HG02678 (cell line): ENCODE measurements at regions not wholly inside any gene's neighbourhood (a gene's known extent, or its start where the extent isn't known, plus 50 kb on each side); places are given as distances from the start of the nearest gene placed in this dataset.

ENCODE experiments used
- ATAC-seq: cut with Tn5 transposase; IDR thresholded peaks from one replicate; pipeline ENCODE4 v1.9.1; 2021; ENCODE audit warnings: mild to moderate bottlenecking, moderate library complexity; ENCODE audit not compliant: unreplicated experiment

DNA sequence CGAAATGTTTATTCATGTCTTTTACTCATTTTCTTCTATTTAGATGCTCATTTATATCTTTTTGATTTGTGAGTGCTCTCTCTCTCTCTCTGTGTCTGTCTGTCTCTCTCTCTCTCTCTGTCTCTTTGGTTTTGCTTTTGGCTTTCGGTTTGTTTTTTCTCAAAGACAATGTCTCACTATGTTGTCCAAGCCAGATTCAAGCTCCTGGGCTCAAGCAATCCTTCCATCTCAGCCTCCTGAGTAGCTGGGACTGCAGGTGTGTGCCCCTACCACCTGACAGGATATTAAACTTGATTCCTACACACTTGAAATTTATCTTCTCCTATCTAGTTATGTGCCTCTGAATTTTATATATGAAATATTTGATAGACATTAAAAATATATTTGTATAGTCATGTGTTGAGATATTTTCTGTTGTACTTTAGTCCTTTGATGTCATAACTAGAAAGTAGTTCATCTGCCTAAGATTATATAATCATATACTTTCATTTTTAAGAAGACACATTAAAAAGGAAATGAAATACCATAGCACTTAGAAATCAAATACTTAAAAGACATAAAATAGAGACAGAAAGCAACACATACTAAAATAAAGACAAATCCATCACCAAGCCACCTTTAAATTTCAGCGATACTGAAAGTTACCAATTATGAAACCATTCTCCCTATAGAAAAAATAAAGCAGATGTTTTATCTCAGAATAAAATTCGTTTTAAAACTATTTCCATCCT is 68.1 kb upstream of the SFMBT2 start:
- ATAC-seq = no peak

DNA sequence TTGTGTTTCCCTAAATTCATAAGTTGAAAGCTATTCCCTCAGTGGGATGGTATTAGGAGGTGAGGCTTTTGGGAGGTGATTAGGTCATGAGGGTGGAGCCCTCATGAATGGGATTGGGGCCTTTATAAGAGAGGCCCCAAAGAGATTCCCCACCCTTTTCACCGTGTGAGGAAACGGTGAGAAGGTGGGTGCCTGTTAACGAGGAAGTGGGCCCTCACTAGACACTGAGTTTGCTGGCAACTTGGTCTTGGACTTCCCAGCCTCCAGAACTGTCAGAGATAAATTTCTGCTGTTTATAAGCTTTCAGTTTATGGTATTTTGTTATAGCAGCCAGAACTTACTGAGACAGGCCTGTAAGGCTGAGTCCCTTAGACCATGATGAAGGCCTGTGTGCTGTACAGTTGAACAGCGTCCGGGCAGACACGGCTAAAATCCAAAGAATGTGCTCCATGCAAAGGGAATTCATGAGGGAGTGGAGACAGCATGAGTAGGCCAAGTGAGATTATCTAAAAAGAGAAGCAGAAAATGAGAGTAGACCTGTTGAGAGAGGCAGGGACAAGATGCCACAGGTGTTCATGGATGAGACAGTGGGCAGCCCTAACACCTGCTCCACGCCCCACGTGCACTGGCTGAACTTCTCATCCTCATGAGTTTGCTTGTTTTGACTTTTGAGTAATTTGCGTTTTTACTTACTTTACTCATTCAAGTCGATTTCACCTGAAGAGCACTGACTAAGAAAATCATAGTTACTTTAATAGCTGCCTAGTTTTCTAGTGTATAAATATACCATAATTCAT is 66.9 kb upstream of the SFMBT2 start:
- ATAC-seq = no peak

GRCh38 chr10:7475939-7476338 is 65.1 kb upstream of the SFMBT2 start:
- no peak for ATAC-seq

GRCh38 chr10:7475046-7475911 is 64.4 kb upstream of the SFMBT2 start:
- no peak for ATAC-seq

DNA sequence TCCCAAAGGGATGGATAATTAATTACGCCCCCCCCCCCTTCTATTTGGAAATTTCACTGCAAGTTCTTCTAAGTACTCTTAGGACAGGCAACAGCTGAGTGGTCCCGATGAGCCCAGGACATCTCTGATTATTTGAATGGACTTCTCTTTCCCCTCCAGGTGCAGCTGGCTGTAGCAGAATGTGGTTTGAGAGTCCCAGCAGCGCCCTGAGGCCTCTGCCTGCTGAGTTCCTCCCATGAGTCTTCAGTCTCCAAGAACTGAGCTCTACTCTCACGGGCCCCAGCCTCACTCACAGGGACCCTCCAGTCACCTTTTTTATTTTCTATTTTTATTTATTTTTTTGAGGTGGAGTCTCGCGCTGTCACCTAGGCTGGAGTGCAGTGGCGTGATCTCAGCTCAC is 63.6 kb upstream of the SFMBT2 start:
- ATAC-seq = no peak

DNA sequence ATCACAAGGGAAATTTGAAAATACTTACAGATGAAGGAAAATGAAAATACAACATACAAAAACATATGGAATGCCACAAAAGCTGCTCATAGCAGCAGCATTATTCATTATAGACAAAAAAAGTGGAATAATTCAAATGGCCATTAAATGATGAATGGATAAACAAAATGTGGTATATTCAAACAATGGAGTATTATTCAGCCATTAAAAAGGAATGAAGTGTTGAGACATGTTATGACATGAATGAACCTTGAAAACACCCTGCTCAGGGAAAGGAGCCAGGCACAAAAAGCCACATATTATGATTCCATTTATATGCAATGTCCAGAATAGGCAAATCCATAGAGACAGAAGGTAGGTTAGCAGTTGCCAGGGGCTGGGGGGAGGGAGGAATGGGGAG is 62.6 kb upstream of the SFMBT2 start:
- no peak for ATAC-seq

DNA sequence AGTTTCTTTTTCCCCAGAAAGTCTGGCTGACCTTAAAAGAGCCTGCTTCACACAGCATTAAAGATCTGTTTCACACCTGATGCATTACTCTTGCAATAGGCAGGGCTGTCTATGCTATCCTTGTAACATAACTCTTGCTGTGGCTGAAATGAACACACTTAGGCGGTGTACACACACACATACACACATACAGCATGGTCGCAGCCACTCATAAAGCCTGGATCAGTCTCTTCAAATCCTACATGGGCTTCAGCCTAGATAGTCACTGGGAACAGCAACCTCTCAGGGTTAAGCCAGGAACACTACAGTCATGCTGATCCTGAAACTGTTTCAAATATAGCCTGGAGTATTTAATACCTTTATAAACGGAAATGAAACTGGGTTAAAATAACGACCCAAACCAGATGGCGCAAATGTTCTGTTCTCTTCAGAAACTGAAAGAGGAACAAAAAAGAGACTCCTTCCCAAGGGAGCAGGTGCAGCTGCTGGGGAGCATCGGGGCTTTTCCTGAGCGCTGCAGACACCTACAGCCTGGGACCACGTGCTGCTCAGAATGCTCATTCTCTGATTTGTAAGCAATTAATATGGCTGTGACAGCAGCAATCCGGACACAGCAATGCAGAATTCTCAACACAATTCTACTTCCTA is 61.0 kb upstream of the SFMBT2 start:
- peak; percentile 84 for ATAC-seq

- ATAC-seq = no peak
Observed at GRCh38 chr10:7470371-7470770, 59.5 kb upstream of the SFMBT2 start.

- no peak for ATAC-seq
Observed at GRCh38 chr10:7467031-7467667, 56.3 kb upstream of the SFMBT2 start.

- no peak for ATAC-seq
Observed at GRCh38 chr10:7464691-7465090, 53.9 kb upstream of the SFMBT2 start.
